CD4-positive, alpha-beta T cell treated with Interleukin-6 for 4 hours (primary cell): ENCODE measurements at regions not wholly inside any gene's neighbourhood (a gene's known extent, or its start where the extent isn't known, plus 50 kb on each side); places are given as distances from the start of the nearest gene placed in this dataset.

Experiments
- DNase-seq: peaks from one replicate; pipeline ENCODE4 v3.0.0-alpha.2; 2020; ENCODE audit warnings: mixed read lengths

DNA sequence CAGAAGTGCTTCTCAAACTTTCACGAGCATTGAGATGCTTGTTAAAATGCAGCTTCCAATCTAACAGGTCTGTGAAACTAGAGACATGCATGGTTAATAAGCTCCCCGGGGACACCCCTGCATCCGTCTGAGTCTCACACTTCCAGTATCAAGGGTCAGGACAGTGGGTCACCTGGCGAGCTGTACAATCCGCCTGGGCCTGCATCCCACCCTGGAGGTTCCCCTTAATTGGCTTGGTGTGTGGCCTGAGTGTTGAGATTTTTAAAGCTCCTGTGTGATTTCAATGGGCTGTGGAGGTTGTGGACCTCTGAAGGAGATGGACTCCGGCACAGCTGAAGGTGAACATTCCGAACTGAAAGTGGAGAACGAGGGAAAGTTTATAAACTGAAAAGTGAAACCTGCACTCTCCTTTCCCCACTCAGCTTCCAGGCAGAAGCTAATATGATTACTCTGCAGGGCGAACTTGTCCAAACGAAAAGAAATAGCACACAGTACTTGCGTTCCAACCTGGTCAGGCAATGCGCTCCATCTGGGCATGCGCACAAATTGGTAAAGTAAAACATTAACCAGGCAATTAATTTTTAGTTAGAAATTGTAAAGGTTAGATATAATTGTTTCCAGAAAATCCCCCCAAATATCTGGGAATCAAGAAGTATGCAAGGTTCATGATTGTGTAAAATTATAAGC lies 191.7 kb upstream of the ALKAL2 start:
- no peak for DNase-seq

DNA sequence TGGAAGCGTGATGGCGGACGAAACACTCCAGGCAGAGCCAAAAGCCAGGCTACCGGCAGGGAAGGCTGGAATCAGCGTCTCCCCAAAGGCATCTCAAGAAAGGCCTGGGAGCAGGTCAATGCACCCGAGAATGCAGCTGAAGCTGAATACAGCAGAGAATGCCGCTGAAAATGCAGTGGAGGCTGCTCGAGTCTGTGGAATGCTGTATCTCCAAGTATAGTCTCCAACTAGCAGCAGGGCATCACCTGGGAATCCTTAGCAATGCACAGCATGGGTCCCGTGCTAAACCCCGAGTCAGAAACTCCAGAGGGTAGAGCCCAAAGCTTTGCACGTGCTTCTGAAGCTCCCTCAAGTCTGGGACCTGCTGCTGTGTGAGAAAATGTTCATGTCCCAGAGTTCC lies 191.1 kb upstream of the ALKAL2 start:
- no peak for DNase-seq

DNA sequence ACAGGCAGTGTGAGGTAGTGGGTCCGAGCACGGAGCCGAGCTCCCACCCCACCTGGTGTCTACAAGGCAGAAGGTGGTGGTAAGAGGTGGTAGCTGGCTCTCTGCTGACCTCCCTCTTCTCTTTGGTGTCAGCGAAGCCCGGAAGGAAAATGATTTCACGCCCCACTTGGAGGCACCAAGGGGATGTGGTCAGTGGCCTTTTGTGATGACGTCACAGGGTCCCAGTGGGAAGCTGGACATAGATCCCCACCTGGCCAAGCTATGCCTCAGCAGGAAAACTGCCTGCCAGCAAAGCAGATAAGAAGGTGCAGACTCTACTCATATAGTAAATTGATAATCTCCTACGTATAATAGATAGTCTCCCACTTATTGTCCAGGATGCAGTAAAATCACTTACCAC lies 183.7 kb upstream of the ALKAL2 start:
- DNase-seq, result no peak

DNA sequence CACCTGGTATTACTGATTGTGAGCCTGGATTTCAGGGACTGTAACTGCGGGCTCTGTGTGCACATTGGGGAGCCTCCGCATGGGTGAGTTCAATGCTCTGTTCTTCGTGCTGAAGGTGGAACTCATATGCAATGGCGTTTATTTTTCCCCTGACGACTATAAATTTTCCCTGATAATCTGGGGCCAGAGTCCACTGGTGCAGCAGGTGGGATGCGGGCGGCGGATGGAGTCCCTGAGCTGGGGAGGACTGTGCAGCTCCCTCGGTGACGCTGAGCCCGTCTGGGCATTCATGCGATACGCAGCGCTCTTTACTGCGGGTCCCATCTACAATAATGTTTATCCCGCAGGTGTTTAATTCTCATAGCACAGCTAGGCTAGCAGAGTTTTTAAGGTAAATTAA lies 181.6 kb upstream of the ALKAL2 start:
- no peak for DNase-seq

DNA sequence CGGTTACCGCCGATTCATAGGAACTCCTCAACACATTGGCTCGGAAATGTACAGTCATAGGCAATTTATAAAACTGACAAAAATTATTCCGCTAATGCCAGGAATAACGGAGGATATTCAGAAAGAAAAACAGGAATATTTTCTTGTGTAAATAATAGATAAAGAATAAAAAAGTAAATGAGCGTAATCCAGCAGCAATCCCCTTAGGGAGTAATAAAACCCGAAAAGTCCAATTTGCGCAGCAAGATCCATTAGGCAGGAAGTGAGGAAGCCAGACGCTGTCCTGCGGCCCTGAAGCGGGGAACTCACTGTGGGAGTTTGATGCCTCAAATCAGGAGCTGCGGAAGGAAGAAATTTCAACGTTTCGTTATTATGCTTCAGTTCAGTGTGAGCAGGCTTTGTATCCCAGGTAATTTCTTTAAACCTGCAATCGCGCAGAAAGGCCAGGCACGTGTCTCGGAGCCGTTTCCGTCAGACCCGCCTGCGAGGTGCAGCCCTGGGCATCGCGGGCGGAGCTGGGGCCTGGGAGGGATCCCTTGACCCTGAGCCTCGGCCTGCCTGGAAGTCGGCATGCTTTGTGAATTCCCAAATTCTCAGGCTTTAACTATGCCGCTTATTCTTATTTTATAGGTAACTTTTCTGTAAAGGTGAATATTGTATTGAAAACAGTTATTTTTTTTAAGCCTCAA lies 180.9 kb upstream of the ALKAL2 start:
- DNase-seq, result no peak

DNA sequence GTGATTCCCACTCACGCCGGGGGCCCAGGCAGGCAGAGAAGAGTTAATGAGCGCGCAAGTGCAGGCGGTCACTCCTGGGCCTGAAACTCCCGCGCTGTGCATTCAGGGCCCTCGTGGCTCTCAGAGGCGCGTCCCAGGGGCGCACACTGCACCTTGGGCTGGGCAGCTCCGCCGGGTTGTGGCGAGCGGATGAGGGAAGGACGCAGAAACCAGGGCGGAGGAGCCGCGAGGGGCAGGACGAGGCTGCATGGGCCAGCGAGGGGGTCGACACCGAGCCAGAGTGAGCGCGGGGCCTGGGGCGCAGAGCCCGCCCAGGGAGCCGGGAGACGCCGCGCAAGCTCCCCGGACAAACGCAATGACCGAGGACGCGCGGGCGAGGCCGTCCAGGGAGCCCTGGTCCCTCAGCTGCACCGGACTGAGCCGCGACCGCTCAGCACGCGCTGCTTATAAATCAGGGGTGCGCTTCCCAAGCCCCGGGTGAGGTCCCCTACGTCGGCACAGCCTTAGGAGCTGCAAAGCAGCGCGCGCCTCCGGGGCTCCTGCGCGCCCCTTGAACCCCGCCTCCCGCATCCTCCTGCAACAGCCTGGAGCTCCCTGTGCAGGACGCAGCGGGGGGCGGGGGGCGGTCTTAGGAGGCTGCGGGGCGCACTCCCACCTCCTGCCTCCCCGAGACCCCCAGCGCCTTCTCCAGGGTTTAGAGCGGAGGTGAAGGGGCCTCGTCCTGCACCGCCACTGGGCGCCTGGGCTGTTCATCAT lies 180.2 kb upstream of the ALKAL2 start:
- no peak for DNase-seq

DNA sequence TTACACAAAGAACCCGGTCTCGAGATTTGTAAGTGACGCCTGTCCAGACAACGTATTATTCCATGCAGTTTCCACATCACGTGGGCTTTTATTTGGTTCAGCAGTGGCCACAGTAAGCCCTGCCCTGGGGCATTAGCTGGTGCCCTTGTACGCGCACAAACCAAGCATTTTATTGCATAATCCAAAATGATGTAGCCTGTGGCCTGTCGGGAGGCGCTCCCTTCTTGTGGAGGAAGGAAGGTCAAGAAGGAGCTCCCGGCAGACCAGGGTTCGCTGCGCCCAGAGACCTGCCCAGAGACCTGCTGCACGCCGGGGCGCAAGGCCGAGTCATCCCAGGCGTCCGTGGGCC lies 179.6 kb upstream of the ALKAL2 start:
- DNase-seq, result no peak

DNA sequence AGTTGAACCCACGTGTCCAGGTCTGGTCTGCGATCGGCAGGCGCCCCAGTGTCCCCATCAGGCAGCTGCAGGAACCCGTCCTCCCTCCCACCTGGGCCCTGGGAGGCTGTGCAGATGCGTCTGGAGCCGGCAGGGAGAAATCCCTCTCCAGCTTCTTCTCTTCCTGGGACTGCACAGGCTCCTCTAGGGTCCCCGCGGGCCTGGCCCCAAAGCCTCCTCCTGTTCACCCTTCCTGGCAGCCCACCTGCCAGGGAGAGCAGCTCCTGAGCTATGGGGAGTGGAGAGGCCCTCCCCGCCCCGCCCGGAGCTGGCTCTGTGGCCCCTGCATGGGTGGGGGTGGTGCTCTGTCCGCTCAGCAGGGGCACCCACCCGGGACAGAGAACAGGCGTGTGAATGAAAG lies 179.2 kb upstream of the ALKAL2 start:
- DNase-seq, result no peak

DNA sequence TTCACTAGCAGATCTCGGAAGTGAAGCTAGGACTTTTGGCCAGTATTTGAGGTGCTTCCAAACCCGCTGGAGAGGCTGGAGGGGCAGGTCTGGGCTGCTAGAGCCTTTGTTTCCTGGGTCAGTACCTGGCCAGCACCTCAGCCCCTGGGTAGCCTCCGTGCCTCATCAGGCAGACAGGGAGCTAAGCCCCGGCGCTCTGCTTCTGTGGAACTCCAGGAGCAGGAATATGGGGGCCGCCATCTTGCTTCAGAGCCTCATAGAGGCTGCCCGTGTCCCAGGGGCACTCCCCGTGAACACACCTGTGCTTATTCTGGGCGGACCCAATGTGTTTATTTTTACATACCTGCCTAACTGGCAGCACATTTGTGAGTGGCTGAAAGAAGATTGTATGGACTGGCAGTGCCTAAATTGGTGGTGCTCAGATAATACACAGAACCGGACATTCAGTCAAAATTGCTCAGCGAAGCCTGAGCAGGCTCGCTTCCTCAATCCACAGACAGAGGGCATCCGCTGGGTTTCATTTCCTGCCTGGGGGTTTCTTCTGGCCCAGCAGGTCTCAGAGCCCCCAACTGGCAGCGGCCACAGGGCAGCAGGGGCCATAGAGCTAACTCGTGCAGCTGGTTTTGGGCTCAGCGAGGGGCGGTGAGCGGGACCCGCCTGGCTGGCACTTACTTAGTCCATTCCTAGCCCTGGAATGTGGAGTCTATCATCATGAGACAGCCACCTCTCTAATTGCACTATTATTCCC lies 176.8 kb upstream of the ALKAL2 start:
- no peak for DNase-seq

DNA sequence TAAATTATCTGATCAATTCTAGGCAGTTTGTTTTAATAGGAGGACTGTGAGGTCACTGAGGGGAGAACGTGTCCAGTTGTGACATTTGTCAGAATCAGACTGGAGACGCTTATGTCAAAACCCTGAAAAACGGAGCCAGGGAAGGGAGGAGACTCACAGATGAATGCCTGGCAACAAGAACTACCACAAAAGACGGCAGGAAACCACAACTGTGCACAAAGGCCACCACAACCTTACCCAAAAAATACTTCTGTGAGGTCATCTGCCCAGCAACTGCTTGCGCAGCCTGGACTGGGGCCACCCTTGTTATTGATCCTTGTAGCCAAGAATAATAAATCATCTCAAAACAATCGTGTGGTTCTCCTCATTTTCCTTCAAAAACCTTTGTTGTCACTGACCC lies 173.0 kb upstream of the ALKAL2 start:
- peak; percentile 53 for DNase-seq

DNA sequence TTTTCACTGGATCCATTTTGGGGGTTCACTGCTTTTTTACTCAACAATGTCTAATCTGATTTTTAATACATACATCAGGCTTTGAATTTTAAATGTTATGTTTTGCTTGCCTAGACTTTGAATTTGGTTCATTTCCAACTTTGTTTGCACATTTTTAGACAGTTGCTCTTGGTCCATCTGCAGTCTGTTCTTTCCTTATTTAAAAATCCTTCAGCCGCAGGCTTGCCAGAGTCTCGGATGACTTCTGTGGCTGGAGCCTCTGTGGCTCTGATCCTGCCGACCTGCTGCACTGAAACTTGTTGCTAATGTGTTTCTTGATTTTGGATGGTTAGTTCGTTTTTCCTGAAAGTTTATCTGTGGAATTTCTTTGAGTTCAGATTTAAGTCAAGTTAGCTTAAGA lies 172.0 kb upstream of the ALKAL2 start:
- DNase-seq, result no peak

DNA sequence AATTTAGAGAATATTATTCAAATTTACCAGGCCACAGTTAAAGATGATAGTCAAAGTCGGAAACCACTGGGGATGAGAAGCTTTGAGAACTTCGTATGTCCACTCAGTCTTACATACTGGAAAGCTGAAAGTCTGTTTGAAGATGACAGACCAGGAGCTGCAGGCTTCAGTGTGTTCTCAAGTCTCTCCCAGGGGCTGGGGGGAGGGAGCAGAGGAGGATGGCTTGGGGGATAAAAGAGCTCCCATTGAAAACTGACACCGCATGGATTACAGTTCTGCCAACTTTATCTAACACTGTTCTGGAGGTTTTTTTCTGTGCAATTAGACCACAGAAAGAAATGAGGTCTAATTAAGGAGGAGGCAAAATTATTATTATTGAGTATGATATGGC lies 170.5 kb upstream of the ALKAL2 start:
- no peak for DNase-seq

DNA sequence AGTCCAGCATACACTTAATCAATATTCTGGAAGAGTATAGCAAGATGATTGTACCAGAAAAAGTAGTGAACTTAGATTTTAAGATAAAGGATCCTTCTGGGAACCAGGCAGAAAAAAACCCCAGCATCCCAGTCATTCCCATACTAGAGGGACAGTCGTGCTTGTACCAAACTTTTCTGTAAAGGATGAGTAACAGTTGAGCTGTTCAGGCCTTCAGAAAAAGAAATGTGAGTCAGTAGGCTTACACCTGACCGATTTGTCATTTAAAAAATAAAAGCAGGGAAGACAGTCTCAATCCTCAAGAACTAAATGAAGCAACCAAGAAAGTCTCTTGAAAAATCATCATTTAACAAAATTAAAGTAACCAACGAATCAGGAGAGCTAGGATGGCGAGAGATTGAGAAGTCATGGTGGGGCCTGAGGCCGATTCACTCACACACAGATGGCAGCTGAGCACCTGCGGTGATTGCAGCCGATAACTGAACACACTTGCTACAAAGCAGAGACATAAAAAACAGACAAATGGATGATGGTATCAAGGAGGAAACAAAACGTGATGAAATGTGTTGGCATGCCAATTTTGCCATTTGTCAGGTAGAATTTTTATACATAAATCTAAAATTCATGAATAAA lies 170.0 kb upstream of the ALKAL2 start:
- no peak for DNase-seq

DNA sequence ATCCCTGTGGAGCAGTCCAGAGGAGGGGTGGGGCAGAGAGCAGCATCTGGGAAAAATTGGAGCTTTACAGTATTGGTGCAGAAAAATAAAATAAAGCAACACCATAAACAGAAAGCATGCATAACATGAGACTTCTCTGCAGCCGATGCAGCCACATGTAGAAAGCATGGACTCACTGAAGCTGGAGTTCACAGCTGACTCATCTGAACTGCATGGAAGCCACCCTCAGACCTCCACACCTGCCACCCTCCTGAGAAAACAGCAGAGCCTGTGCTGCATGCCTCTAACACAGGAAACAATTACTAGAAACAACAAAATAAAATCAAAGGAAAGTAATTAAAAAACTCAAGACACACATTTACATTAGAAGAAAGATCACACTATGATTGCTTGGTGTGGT lies 169.4 kb upstream of the ALKAL2 start:
- DNase-seq, result no peak

DNA sequence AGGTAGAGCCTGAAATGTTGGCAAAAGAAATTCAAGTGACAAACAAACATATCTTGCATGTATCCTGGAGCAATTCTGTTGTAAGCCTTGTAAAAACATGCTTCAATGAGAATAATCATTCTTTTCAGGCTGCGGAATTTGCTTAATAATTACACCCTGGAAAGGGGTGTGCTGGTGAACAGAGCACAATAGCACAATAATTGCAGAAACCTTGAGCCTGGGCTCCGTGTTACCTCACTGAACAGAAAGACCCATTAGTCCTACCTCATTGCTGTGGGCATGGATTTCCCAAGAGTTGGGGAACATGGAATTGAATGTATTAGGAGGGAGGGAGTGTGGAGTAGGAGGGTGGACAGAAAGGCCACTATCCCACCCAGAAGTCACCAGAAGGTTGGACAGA lies 168.0 kb upstream of the ALKAL2 start:
- DNase-seq, result no peak

DNA sequence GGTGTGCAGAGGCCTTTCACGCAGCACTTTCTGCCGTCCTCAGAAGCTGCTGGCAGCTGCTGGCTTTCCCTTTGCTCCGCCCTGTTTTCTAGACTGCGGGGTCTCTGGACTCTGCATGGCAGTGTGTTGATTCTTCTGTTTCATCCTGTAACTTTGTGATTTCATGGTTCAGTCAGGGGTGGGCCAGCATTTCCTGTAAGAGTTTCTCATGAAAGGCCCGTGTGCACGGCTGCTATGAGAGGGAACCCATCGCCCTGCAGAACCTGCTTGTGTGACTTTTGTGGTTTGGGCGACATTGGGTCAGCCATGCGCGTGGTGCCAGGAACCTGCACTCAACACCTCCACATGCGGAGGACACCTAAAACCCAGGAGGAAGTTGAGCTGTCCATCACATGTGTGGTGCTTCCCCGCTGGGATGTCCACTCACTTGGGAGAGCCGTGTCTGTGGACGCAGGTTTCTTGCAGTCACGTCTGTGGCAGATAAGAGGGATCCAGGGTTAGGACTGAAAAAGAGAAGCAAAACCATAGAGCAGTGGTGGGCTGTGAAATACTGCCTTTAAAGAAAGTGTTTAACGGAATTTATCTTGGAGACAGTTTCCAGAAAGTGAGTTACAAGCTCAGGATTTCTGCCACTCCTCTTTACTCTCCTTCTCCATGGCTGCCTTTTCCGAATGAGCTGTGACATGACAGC lies 167.3 kb upstream of the ALKAL2 start:
- DNase-seq, result no peak

DNA sequence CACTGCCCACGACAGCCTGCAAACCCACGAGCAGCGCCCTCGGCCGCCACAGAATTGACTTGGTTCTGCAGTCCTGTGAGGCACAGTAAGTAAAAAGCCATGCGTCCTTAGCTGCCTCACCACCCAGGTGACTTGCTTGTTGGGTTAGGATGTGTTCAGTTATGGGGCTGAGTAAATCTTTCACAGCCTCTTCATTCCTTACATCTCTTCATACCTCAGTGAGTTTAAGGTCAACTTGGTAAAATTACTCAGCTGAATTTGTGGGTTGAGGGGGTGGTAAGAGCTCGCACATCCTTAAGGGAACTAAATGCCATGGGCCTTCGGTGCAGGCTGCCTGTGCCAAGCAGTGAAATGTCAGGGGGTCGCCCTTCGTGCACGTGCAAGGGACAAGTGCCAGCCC lies 165.2 kb upstream of the ALKAL2 start:
- DNase-seq, result no peak

DNA sequence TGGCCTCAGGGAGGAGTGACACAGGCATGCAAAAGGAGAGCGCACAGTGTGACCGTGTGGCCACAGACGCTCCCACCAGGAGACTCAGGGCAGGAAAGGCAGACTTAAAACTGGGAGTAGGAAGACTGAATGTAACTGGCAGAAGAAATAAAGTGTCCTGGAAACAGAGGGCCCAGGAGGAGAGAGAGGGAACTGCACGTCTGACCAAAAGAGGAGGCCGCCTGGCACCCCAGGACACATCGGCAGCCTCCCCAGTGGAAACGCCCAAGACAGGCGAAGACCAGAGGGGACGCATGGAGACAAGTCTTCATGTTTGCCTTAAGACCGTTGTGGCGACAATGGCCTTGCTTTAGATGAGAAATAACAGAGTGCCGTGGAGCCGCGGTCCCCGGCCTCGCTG lies 163.6 kb upstream of the ALKAL2 start:
- no peak for DNase-seq

DNA sequence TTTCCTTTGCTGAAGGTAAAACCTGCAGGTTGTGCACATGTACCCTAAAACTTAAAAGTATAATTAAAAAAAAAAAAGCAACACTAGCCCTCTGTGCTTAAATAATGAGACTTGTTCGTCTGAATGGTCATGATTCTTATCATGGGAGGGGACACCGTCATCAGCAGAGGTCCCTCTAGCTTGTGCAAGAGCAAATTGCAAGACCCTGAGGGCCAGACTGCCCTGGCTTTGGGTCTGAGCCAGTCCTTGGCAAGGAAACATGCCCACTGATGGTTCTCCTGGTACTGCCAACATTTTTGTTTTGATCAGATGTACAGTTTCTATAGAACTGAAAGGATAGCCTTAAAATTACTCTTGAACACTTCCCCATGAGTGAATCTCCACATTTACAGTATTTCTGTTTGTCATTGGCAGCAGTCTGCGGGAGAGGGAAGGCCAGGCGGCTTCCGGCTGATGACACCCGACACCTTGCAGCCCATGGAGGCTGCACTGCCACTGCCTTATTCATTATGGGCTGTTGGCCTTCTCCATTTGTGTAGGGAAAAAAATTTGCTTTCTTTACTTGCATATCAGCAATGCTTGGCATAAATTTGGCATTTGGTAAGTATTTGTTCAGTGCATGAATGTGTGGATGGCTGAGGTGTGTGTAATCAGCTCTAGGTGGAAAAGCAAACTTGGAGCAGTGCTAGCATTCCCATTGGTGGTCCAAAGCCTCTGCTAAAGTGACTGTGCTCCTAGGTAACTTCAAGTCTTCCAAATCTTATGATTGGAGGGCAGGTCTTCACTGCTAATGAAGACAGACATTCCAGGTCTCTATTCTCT lies 161.6 kb upstream of the ALKAL2 start:
- DNase-seq, result no peak

DNA sequence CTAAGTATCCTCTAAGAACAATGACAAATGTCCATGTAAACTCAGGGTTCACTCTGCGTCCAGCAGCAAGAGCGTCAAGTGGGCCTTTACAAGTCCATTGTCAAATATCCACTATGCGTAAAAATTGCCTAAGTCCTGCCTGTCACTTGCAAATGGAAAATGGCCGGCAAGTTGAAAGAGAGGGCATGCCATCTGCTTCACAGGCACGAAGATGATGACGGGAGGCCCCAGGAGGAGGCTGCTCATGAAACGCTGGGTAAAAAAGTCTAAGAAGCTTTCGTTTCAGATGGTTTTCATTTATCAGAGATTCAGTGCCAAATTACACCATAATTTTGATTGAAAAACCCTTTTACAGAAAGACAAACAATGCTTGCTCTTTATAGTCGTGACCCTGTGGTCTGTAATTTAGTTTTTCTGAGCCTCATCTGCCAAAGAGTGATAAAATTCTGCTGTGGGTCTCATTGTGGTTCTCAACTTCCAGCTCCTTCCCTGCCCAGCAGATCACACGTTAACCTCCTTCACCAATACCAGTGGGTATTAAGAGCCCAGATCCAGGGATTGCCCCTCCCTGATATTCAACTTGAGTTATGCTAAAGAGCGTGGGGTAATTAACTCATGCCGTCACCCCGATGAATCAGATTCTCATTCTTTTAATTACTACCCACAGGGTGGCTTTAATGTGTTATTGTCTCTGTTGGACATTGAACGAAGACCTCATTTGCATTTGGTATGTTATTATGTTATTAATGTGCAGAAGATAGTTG lies 160.2 kb upstream of the ALKAL2 start:
- DNase-seq, result no peak
